ENCODE measurements at regions not wholly inside any gene's neighbourhood (a gene's known extent, or its start where the extent isn't known, plus 50 kb on each side); places are given as distances from the start of the nearest gene placed in this dataset.

DNA sequence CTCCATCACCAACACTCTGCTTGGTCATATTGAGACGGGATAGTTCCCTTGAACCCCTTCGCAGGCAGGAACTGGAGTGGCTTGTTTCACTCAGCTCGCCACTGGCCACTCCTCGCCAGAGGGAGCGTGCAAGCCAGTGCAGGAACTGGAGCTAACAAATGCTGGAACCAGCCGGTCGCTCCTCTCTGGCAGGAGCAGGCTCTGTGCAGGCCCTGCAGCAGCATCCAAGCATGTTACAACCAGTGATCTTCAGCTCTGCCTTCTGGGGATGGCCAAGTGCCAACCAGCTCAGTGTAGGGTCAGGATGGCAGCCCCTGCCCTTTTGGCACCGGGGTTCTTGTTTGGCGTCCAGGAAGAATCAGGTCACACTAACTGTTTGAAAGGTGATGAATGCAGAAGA is 329.0 kb upstream of the AZI2 start (continued):
- TF ChIP-seq CHD7 (IDR thresholded peaks at IDR 0.05; ENCODE audit: insufficient replicate concordance, low read length) = no peak
- TF ChIP-seq TBP (IDR thresholded peaks at IDR 0.05; ENCODE audit: low read depth, low read length) = no peak
- TF ChIP-seq FOSL1 (IDR thresholded peaks at IDR 0.05; ENCODE audit: insufficient read depth, low read depth, low read length) = no peak
- TF ChIP-seq SP1 (IDR thresholded peaks at IDR 0.05; ENCODE audit: low read depth, low read length) = no peak
- TF ChIP-seq RBBP5 (IDR thresholded peaks at IDR 0.05; ENCODE audit: borderline replicate concordance, low read depth, low read length) = no peak
- no peak for TF ChIP-seq MAFK (IDR thresholded peaks at IDR 0.05; ENCODE audit: low read depth, low read length)
- no peak for TF ChIP-seq BRCA1 (IDR thresholded peaks at IDR 0.05; ENCODE audit: low read depth, low read length)
- no peak for TF ChIP-seq HDAC2 (IDR thresholded peaks at IDR 0.05; ENCODE audit: borderline replicate concordance in 1 of 2, low read depth in 2 of 2, low read length in 2 of 2)

Data from H1 (cell line).